ENCODE measurements at regions not wholly inside any gene's neighbourhood (a gene's known extent, or its start where the extent isn't known, plus 50 kb on each side); places are given as distances from the start of the nearest gene placed in this dataset.

- no TSS peak for BruUV-seq (replicated peaks)
- intact Hi-C loops (cut with micrococcal nuclease) (no loop called here), in situ Hi-C loops (cut with MboI) (no loop called here)
- no peak overlapping the region for H3K27ac ChIP-seq (ENCODE audit: extremely low read depth, low read depth, low read length)
- ChIA-PET POLR2A (no interaction called here), CTCF (ENCODE audit: low intra/inter-chr PET ratio) (no interaction called here)
- no peak overlapping the region for H3K4me3 ChIP-seq
- H3K9me3 ChIP-seq (replicated peaks; ENCODE audit: control insufficient read depth, insufficient read depth, low read depth, low read length) = no peaks in the 10 kb centered on the region
- TF ChIP-seq BACH1 (tag; IDR thresholded peaks at IDR 0.05) (no peak), MAFG (tag; conservative IDR thresholded peaks at IDR 0.05) (peak; percentile 44), C11orf30 (IDR thresholded peaks at IDR 0.05; ENCODE audit: low read depth) (peak; percentile 24), ZNF318 (IDR thresholded peaks at IDR 0.05; ENCODE audit: borderline replicate concordance in 1 of 2, low read depth in 1 of 2) (no peak)
- 0% methylated on average over 1 of the region's 1 CpG for WGBS (ENCODE audit: insufficient coverage, low coverage, missing lambda C conversion rate)
- no peaks in the 10 kb centered on the region for H4K20me1 ChIP-seq (replicated peaks; ENCODE audit: control insufficient read depth, insufficient read depth, low read length)
- no peaks in the 10 kb centered on the region for H3K79me2 ChIP-seq (ENCODE audit: control insufficient read depth, insufficient read depth, low read length)
- H3K4me2 ChIP-seq (ENCODE audit: insufficient read depth, low read length) = no peak overlapping the region
- H3K36me3 ChIP-seq (ENCODE audit: control insufficient read depth, insufficient read depth, low read length) = no peaks in the 10 kb centered on the region
- H3K27me3 ChIP-seq (ENCODE audit: control insufficient read depth in 2 of 2, insufficient read depth in 2 of 2, low read length in 2 of 2) = no peaks in the 10 kb centered on the region
- FAIRE-seq (no peak), ATAC-seq (no peak), DNase-seq (ENCODE audit: extremely low read depth in 1 of 4, low spot score in 3 of 4) (no peak)
- H3K4me1 ChIP-seq (replicated peaks in 1 of 2; ENCODE audit: control insufficient read depth in 2 of 2, insufficient read depth in 2 of 2, low read length in 2 of 2) = peaks cover 0 to 3% of the 10 kb centered on the region in 2 experiments; a peak in 2 of 5 replicates
- H3K9ac ChIP-seq (ENCODE audit: insufficient read depth in 1 of 2, low read depth in 2 of 2, low read length in 2 of 2) = no peak overlapping the region
- H3K9me1 ChIP-seq (ENCODE audit: control insufficient read depth, insufficient read depth, low read length) = no peaks in the 10 kb centered on the region
- no peak overlapping the region for H2AFZ ChIP-seq (ENCODE audit: low read depth, low read length)
Observed at GRCh38 chr16:58820411-58820810, 86.3 kb upstream of the GOT2 start.
